SW480 (cell line): ENCODE measurements at regions not wholly inside any gene's neighbourhood (a gene's known extent, or its start where the extent isn't known, plus 50 kb on each side); places are given as distances from the start of the nearest gene placed in this dataset.
"Not testable (repeated sequence)": the region's sequence is repeated elsewhere in the genome, so short reads cannot be mapped to it uniquely, and the experiment has no call there.

Experiments used
- DNase-seq: peaks from one replicate; pipeline ENCODE4 v3.0.0-alpha.2; 2016; ENCODE audit warnings: low spot score

DNA sequence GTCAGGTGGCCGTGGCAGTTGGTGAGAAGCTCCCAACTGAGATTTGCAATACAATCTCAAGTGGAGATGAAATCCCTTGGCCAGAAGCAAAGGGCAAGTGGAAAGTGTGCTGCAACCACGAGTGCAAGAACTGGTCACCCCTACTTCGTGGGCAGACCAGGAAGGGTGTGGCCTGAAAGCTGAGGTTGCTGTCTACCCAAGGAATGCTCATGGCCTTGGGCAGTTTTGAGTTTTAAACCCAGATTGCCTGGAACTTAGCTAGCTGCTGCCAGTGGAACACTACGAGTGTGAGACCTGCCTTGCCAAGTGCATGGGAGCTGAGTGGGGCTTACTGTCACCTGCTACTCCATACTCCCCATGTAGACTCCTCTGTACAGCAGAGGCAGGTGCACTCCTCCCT, 113.3 kb upstream of the FAT3 start:
- DNase-seq: no peak

DNA sequence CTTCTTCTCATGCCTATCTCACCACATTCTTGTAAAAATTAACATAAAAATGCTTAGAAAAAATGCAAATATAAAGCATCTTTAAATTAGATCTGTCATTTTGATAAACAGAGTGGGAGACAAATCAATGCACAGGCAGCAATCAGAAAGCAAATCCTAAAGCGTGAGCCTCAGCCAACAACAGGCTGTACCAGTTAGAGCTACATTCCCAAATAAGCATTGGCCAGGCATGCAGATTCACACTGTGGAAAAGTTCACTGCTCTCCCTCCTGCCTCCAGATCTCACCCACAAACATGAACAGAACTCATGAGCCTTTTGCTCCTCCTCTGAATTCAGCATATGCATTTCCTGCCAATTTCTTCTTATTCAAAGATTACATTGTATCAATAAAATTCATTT, 115.2 kb upstream of the FAT3 start:
- no peak for DNase-seq

DNA sequence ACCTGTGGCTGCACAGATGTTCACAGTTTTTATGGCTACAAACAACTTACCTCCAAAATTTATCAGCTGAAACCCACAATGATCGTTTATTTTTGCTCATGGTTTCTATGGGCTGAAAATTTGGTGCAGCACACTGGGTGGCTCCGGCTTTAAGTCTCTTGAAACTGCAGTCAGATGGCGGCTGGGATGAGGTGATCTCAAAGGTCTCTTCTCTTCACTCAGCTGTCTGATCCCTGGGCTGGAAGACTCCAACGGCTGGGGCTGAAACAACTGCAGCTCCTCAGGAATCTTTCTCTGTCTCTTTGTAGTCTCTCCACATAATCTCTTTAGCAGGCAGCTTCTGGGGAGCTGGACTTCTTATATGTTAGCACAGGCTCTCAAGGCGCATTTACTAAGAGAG, 117.3 kb upstream of the FAT3 start:
- no peak for DNase-seq

DNA sequence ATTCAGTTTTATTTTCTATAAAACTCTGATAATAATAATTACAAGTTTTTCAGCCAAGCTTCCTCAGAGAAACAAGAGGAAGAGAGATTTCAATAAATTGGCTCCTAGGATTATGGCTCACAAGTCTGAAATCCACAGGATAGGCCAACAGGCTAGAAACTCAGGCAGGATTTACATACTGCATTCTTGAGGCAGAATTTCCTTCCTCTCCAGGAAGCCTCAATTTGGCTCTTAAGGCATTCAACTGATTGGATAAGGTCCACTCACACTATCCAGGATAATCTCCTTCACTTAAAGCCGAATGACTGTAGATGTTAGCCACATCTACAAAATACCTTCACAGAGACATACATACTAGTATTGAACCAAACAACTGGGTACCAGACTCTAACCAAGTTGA, 120.3 kb upstream of the FAT3 start:
- DNase-seq: no peak

DNA sequence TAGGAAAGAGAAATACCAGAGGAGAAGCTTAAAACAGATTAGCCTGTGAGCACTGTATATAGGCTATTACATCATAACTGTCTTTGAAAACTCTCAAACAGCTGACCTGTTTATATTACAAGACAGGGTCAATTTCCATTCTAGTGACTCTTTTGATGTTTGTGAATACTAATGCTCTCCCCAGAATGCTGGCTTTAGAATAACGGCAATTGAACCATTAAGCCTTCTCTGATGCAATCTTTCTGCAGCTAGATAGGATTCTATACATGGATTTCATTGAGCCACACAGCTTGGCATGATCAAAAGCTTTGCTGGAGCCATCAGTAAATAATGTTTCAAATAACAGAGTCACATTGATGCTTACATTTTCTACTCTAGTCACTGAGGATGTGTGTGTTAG, 122.7 kb upstream of the FAT3 start:
- peak; percentile 17 for DNase-seq

DNA sequence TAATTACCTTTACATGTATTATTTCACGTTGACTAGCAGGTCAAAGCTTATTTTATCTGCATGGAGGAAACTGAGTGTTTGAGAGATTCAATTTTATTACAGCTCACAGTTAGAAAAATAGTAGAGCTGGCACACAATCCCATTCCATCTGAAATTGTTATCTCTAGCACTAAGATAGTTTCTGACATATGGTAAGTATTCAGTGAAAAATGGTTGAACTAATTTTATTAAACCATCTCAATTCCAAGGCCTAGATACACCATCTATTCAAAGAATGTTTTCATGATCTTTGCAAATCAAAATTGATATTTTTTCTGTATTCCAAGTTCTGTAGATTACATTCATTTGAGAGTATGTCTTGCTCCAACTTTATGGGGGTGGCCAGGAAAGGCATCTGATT, 125.4 kb upstream of the FAT3 start:
- DNase-seq: no peak

DNA sequence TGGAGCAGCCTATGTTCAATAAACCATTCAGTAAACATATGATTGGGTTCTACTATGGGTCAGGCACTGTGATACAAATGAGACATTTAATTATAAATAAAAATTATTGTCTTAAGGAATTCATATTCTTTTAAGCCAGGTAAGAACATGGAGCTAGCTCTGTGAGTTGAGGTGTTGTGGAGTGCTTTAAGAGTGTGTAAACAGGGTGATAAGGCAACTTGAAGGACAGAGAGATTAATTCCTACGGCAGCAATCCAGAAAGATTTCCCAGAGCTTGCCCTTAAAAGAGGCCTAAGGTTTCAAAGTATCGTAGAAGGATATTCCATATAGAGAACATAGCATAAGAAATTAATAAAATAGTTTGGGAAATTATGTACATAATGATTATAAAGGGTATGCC, 126.4 kb upstream of the FAT3 start:
- DNase-seq: no peak

DNA sequence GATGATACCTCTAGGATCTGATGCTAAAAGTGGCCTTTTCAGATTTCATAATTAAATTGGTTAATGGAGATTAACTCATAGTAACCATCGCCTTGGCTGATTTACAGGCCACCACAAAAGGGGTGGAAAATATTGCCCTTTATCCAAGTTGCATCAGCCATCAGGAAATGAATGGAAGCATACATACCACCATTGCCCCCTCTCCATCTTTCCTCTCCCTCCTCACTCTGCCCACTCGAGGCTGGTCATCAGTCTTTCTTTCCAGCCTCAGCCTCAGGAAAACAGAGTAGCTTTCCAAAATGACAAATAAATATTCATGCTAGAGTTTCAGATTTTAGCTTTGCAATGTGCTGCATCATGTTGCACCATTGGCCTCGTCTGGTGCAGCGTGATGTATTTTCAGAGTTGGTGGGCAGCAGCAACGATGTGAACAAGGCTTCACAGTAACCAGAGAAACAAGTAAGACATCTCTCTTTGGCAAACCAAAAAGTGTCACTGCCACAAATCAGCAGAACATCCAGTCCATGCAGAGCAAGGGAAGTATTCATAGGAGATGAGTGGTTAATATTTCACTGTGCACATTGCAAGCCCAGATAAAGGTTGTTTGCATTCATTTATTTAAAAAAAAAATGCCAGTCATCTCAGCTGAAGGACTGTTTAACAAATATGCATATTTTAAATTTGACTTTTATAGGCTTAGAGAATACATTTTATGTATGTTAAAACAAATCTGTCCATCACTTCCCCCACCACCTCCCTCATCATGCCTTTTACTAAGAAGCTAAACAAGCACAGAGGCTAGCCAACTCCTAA, 136.7 kb upstream of the FAT3 start:
- no peak for DNase-seq

DNA sequence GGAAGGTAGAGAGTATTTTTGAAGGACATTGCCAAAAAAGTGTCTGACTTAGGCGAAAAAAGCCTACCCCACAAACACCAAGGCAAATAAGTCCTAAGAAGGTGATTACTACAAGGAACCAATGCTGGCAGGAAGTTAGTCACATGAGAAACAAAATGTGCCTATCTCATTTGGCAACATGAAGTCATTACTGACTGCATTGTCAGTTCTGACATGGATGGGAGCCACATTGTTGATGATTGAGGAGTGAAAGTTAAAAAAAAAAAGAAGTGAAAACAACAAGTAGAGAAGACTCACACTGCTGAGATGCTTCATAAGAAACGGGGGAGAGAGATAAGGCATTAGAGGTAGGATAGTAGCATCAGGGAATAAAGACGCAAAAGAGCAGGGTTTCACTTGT, 141.5 kb upstream of the FAT3 start:
- no peak for DNase-seq

DNA sequence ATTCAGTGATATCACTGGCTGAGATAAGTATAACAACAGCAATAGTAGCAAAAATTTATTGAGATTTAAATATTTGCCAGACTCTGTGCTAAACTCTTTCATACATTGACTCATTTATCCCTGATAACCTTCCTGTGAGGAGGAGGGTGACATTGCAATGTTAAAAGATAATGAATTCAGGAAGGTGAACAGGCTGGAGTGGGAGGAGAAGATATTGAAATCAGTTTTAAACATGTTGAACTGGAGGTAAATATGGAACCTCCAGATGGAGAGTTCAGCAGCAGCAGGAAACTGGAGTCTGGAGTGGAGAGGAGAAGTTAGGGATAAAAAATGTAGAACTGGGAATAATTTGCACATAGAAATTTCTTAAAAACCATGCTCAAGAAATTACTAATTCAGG, 142.0 kb upstream of the FAT3 start:
- DNase-seq: no peak

DNA sequence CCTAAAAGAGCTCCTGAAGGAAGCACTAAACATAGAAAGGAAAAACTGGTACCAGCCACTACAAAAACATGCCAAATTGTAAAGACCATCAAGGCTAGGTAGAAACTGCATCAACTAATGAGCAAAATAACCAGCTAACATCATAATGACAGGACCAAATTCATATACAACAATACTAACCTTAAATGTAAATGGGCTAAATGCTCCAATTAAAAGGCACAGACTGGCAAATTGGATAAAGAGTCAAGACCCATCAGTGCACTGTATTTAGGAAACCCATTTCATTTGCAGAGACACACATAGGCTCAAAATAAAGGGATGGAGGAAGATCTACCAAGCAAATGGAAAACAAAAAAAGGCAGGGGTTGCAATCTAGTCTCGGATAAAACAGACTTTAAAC, 150.1 kb upstream of the FAT3 start:
- not testable (repeated sequence) for DNase-seq

DNA sequence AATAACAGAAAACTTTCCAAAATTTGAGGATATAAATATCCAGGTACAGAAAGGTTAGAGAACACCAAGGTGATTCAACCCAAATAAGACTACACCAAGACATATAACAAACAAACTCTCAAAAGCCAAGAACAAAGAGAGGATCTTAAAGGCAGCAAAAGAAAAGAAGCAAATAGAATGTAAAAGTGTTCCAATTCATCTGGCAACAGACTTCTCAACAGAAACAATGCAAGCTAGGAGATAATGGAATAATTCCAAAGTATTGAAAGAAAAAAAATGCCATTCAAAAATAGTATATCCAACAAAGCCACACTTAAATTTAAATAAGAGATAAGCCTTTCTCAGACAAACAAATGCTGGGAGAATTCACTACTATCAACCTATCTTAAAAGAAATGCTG, 153.0 kb upstream of the FAT3 start:
- DNase-seq: no peak

DNA sequence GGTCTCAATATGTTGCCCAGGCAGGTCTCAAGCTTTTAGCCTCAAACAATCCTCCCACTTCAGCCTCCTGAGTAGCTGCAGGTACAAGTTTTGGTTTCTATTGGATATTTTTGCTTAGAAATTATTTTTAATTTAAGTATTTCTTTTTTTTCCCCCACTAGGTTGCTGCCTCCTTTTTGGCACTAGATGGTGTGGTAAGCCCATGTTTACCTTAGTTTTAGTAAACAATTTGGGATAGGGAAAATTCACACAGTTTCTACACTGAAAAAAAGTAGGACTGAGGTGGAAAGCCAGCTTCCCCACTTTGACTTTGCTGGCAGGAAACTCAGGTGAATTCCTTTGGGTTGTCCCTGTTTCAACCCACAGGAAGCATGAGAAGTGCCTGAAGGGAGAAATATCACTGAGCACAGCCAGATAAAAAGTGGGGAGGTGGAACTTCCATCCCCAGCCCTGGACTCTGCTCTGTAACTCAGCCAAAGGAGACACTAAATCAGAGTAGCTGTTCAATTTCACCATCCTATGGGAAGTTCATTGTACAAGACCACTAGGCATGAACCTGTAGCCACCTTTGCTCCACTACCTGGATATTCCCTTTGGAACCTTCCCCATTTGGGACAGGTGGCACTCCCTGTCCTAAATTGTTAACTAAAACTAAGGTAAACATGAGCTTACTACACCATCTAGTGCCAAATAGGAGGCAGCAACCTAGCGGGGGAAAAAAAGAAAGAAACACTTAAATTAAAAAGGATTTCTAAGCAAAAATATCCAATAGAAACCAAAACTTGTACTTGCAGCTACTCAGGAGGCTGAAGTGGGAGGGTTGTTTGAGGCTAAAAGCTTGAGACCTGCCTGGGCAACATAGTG, 154.4 kb upstream of the FAT3 start:
- DNase-seq: no peak

DNA sequence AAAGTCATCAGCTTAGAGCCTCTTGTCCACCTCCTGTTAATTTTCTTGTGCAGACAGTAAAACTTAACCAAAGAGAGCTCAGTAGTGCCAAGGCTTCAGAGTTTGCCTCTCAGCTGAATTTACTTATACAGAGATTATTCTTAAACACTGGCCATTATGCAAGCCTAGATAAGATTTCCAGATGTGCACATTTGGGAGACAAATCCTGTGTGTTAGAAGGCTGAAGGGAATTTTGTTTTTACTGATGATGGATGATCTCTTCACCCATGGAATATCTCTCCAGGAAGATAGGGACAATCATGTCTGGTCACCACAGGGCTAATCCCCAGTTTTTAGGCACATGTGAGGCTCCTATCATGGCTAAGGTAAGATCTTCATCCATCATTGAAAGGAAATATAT, 157.6 kb upstream of the FAT3 start:
- no peak for DNase-seq

DNA sequence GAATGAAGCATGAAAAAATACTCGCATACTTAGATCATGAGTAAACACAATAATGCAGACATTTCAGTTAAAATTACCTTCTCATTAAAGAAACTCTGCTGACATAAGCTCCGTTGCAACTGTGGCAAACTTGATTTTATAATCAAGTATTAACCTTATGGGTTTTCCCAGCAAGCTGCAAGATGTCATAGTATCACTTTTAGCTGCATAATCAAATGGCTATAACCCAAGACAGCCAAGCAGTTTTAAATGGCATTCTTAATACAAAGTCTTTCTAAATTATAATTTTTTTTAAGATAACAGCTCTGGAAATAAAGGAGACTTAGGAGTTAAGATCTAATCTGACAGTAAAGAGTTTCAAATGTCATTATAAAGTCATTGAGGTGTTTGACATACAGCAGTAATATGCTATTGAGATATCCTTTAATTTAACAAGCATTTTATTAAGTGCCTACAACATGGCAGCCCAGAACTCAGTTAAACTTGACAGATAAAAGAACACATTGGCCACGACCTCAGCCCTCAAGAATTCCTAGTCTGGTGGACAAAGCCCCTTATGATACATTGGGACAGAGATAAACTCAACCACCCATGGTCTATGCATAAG, 163.1 kb upstream of the FAT3 start:
- DNase-seq: no peak

DNA sequence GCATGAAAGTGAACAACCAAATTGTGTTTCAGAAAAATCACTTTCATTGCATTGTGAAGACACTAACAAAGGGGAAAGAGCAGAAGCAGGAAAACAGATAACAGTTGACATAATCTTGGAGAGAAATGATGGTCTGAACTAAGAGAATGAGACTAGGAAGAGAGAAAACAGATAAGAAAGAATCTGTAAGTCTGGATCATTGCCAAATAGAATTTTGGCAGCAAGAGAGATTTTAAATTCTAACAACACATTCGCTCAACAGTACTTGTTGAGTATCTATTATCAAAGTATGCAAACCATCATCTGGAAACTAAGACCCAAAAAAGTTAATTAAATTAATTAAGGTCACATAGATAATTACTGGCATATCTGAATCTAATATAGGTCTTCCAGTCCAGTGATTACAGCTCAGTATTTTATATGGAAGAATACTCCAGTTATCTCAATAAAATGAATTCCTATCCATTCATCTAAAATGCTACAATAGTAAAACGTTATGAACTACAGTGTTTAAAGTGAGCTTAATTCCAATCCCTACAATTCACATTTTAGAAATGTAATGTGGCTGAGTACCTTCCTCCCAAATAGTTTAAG, 166.7 kb upstream of the FAT3 start:
- no peak for DNase-seq

DNA sequence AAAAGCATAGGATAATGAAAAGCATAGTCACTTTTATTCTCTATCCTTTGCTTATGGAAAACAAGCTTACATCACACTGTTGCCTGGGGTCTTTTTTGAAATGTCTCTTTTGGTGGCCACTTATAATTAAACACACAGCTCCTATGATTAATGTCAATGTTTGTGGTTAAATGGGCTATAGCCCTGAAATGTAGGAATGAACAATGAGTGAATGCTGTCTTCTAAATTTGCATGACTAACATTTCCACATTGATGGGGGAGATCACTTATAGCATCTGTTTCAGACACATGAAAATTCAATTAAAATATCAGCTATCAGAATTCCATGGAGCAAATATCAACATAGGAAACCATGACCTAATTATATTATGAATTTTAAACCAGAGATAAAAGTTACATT, 171.4 kb upstream of the FAT3 start:
- DNase-seq: no peak

DNA sequence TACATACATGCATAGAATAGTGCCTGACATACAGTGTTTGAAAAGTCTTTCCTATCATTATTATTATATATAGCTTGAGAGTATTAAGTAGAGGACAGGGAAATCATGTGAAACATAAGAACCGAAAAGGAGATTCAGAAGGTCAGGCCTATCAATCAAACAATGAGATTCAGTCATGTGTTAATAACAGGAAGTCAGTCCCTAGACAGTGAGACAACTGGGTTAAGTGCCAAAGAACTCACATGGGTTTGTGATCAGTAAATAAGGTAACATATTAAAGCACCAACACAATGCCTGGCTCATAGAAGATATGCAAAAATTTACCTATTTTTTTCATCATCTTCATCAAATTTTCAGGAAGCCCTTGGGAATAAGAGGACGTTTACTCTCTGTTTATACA, 174.3 kb upstream of the FAT3 start:
- DNase-seq: no peak

DNA sequence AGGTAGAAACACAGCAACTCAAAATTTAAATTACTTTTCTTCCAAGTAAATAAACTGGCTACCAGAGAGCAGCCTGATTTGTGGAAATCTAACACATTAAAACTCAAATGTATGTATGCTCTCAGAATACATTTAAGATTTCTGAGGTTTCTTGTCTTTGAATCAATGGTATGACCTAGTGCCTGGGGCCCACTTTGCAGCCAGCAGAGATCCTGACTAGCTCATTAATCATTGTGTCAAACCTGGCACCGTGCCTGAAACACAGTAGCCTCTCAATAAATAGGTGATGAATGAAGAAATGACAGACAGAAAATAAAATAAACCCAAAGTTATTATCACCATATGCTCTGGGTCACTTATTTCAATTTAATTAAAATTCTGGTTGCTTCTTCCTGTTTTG, 176.2 kb upstream of the FAT3 start:
- no peak for DNase-seq

DNA sequence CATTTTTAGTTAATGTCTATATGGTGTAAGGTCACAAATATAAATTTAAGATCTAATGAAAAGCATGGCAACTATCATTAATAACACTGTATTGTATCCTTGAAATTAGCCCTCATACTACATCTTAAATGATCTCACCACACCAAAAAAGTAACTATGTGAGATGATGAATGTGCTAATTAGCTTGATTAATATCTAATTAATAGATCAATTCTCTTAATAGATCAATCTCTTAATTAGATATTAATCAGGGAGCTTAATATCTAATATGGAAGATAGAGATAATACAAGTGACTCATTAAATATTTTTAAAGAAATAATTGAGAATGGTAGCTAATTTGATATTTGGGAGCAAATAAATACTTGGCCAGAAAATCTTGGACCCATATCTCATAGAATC, 178.5 kb upstream of the FAT3 start:
- DNase-seq: no peak

DNA sequence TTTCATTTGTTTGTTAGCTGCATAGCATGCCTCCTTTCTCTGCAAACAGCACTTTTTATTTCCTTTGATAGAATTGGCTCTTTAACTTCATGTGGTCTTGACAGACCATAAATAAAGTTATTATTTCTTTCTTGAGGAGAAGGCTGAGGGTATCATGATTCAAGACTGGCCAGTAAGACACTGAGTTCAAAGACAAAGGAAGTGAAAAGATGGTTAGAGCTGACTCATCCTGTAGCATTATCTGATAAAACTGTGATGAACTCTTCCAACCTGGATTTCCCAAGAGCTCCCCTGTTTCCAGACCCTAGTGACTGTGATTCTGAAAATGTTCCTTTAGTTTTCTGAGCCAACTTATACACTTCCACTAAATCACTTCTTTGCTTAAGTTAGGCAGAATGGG, 179.3 kb upstream of the FAT3 start:
- DNase-seq: no peak

DNA sequence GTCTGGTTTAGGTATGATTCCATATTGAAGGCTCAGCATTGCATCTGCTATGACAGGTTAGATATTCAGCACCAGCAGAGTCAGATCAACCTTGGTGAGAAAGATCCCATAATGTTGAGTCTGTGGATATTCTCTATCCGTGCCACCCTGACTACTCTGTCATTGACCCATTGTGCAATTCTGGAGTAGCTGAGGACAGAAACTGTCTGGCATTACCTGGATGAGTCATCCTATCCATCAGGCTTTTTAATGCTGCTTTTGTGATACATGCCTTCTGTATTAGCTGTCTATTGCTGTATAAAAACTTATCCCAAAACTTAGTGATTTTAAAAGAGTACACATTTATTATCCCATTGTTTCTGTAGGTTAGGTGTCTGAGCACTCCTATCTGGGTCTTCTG, 189.1 kb upstream of the FAT3 start:
- DNase-seq: peak; percentile 8

DNA sequence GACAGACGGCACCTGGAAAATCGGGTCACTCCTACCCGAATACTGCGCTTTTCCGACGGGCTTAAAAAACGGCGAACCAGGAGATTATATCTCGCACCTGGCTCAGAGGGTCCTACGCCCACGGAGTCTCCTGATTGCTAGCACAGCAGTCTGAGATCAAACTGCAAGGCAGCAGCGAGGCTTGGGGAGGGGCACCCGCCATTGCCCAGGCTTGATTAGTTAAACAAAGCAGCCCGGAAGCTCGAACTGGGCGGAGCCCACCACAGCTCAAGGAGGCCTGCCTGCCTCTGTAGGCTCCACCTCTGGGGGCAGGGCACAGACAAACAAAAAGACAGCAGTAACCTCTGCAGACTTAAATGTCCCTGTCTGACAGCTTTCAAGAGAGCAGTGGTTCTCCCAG, 197.5 kb upstream of the FAT3 start:
- DNase-seq: not testable (repeated sequence)
